HG03175 (cell line): ENCODE measurements at regions not wholly inside any gene's neighbourhood (a gene's known extent, or its start where the extent isn't known, plus 50 kb on each side); places are given as distances from the start of the nearest gene placed in this dataset.
"Not testable (repeated sequence)": the region's sequence is repeated elsewhere in the genome, so short reads cannot be mapped to it uniquely, and the experiment has no call there.

Experiments used
- ATAC-seq: cut with Tn5 transposase; IDR thresholded peaks from one replicate; pipeline ENCODE4 v1.9.1; 2021; ENCODE audit warnings: mild to moderate bottlenecking, moderate library complexity; ENCODE audit not compliant: unreplicated experiment

DNA sequence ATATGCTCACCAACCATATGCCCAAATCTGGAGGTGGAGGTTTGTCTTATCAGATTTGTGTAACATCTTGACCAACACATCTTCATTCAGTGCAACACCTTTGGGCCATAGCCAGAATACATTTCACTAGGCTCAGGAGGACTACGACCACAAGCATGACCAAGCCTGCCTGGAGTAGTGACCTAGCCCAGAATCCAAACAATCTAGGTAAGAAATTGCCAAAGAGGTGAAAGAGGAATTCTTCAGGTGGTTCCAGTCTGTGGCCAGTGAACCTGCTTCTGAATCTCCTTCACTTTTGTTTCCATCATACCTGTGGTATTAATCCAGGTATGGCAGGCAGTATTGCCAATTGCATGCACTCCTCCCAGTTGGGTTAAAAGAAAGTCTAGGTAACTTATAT lies 112.8 kb upstream of the RAB18 start:
- ATAC-seq = no peak

GRCh38 chr10:27390681-27391080 lies 113.4 kb upstream of the RAB18 start:
- ATAC-seq = no peak

DNA sequence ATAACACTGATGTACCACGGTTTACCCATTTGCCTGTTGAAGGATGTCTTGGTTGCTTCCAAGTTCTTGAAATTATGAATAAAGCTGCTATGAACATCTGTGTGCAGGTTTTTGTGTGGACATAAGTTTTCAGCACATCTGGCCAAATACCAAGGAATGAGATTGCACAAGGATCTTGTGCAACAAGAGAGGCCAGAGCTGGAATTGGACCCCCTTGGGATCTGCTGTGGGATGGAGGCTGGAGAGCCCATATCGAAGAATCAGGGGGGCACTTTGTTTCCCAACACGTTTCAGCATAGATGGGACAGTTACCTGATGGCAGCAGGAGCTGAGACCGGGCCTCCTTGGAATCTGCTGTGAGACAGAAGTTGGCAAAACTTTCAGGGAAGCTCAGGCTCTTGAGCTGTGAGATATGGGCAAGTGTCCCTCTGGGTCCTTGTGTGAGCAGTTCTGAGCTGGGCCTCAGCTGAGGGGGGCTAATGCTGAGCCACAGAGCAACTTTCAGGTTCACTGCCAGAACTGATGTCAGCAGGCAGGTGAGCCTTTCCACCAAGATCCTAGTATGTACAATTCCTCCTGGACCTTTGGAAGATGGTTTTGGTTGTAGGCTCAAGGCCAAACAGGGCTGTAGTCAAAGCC lies 115.2 kb upstream of the RAB18 start:
- ATAC-seq = no peak

DNA sequence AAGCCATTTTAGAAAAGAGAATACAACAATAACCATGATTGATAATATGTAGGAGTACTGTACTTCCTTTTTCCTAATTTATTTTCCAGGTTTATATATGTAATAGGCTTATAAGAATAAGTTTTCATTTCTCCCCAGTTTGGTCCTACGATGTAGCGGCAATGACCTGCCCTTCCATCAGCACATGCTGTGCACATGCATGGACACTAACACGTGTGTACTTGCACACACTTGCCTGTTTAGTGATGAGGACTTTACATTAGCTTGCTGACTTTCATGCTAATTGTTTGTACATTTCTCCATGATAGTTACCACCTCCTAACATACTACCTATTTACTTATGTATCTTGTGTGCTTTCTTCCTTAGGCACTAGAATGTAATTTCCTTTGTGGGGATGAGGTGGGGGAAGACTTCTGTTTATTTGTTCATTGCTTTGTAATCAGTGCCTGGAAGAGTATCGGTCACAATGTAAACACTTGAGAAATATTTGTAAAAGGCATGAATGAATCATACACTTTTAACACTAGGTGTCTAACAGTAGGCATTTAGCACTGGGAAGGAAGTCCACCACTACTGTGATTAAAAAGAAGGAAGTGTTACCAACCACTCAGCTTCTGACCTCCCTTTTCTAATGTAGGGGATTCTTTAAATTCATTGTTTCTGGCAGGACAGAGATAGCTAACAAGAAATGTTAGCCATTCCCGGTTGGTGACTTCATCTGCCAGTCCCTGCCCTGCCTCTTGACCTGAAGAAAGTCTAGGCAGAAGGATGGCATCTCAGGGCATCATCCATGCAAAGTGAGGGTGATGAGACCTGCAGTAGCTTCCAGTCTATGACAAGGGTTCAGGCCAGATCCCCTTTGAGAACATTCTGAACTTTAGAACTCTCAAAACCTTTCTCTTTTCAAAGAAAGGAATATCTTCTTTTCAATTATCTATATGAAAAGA lies 120.2 kb upstream of the RAB18 start:
- no peak for ATAC-seq

DNA sequence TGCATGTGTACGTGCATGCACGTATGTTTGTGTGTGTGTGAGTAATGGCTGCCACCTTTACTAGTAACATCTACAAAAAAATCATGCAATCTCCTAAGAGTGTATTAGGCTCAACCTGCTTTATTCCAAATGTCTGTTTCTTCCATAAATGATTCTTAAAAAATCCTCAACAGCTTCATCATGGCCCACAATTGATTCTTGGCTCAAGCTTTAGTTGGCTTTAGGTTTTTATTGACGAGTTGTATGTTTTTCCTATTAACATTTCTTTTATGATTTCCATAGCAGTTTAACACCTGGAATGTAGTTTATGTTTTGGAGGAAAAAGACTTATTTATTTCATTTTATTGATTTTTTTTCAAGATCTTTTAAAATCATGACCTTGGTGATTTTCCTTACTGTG lies 121.9 kb upstream of the RAB18 start:
- no peak for ATAC-seq

DNA sequence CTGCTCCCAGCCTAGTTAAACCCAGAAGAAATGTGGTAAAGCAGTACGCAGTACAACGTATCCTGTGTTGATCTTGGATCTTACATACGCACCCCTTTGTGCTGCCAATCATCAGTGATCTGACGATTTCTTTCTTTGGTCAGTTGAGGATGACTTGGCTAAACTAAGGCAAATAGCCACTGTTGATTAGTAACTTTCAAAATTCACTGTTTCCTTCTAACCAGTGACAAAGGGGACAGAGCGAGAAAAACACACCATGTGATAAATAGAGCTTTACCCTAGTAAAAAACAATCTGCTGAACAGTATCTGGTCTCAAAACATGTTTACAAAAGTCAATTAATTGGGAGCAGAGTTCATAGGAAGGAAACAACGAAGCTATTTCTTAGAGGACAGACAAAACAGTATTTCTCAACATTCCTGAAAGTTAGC lies 123.2 kb upstream of the RAB18 start:
- ATAC-seq = no peak

- ATAC-seq = not testable (repeated sequence)
These were observed 125.1 kb upstream of the RAB18 start for GRCh38 chr10:27379041-27379440.

DNA sequence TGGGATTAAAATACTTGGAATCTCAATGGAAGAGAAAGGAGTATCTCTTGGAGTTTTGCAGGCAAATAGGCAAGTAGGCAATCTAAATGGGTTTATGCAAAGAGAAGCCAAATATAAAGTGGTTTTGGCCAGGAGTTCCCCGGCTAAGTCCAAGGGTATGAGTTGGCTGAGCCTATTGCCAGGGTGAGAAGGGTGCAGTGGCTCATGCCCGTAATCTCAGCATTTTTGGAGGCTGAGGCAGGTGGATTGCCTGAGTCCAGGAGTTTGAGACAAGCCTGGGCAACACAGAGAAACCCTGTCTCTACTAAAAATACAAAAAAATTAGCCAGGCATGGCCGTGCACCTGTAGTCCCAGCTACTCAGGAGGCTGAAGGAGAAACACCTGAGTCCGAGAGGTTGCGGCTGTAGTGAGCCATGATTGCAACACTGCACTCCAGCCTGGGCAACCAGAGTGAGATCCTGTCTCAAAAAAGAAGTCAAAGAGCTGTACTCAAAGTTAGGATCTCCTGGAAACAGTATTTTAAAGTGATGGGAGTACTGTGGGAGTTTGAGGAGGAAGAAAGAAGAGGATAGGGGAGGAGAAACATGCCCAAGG lies 130.4 kb upstream of the RAB18 start:
- ATAC-seq = no peak

GRCh38 chr10:27372095-27372494 lies 131.5 kb upstream of the ACBD5 start:
- no peak for ATAC-seq

GRCh38 chr10:27371375-27371774 lies 130.8 kb upstream of the ACBD5 start:
- ATAC-seq = not testable (repeated sequence)

DNA sequence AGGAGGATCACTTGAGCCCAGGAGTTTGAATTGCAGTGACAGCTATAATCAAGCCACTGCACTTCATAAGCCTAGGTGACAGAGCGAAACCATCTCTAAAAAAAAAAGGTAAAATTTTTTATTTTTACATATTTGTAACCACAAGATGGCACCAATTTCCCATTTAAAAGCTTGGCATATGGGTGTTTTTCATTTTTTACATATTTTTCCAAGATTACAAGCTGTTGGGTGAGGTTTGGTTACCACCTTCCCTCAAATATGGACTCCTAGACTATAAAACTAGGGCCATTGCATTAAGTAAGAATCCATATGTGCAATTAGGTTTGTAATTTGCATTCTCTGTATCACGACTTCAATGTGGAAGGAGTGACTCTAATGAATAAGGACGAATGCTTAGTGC lies 129.3 kb upstream of the ACBD5 start:
- no peak for ATAC-seq

- ATAC-seq = no peak
These were observed 128.1 kb upstream of the ACBD5 start for GRCh38 chr10:27368706-27369105.

DNA sequence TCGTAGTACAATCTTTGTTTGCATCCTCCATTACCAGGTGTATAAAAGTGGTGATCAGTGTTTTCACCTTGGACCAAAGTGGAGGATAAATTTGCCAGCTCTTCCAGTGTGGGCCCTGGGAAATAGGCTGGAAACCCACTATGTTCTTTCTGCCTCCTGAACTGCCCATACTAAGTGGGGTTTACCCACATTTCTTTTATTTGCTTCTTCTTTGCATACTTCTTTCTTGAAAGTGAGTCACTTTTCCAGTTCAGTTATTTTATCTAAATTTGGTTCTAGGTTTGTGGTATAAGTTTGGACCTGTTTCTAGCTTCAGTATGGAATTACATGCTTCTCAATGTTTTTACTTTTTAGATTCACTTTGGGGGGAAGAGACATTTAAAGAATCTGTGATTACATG lies 126.2 kb upstream of the ACBD5 start:
- ATAC-seq = no peak

DNA sequence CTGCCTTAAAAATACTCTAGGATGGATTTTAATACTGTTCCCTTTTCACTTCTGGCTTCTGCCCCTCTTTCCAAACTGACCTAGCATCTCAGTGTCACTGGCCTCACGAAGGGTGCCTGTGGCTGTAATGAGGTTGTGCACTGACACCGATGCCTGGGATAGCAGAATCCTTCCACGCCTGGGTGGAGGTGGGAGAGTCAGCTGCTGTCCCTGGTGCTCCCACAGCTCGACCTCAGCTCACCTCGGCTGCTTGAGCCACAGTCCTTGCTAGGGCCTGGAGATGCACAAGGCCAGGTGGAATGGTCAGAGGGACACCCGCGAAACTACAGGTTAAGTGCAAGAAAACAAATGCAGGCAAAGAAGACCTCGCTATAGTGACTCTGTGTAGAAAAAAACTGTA lies 123.4 kb upstream of the ACBD5 start:
- ATAC-seq = no peak

GRCh38 chr10:27360581-27361172 lies 120.1 kb upstream of the ACBD5 start:
- ATAC-seq = peak; percentile 93

DNA sequence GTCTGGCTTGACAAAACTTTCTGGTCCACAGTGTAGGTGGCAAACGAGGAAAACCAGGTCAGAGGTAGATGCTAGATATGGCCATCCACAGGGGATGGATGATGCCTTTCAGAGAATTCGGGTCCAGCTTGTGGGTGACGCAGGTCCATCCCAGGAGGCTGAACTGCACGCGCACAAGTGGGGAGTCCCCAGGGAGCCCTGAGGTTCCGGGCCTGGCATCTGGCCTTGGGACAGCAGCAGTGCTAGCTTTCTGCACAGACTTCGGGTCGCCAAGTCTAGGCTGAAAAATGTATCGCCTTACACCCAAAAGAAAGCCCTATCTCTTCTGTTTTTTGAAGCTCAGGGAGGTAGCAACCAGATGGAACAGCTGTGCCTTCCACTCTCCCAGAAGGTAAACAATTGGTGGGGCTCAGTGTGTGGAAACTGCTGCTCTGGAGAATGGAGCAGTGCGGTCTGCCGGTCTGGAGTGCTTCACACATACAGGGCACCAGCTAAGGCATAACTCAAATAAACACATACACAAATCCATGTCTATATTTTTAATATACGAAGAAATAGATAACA lies 119.3 kb upstream of the ACBD5 start:
- ATAC-seq = no peak

DNA sequence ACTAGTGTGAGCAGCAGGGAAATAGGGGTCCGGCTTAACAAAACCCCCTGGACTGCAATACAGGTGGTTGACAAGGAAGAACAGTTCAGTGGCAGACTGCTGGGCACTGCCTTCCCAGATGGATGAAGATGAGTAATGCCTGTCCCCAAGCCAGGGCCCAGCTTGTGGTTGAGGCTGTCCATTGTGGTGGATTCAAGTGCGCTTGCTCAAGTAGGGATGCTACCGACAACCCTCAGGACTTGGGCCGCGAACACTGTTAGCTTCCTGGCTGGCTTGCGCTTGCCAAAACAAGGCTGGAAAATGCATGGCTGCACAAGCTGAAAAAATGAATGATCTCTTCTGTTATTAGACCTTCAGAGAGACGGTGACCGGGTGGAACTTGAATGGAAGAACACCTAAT lies 116.1 kb upstream of the ACBD5 start:
- ATAC-seq = no peak

- no peak for ATAC-seq
These were observed 115.4 kb upstream of the ACBD5 start for GRCh38 chr10:27355918-27356573.

GRCh38 chr10:27354643-27355270 lies 114.2 kb upstream of the ACBD5 start:
- ATAC-seq = peak; percentile 97

- peak; percentile 20 for ATAC-seq
These were observed 113.5 kb upstream of the ACBD5 start for GRCh38 chr10:27354100-27354499.
